ENCODE measurements at regions not wholly inside any gene's neighbourhood (a gene's known extent, or its start where the extent isn't known, plus 50 kb on each side); places are given as distances from the start of the nearest gene placed in this dataset.

DNA sequence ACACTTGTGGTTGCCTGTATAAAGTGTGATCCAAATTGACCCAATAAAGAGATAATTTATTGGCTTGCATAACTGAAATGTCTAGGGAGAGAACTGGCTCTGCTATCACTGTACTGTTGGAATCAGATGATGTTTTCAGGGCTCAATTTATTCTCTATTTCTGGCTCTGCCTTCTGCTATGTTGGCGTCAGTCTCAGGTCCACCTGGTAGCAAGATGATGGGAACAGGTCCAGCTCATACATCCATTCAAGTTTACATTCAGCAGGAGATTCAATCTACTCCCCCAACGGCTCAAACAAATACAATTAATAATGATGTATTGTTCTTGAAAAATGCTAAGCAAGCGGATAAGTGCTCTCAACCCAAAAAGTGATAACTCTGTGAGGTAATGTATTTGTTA is 297.7 kb upstream of the SYT4 start (continued):
- TF ChIP-seq, protein P1, sequence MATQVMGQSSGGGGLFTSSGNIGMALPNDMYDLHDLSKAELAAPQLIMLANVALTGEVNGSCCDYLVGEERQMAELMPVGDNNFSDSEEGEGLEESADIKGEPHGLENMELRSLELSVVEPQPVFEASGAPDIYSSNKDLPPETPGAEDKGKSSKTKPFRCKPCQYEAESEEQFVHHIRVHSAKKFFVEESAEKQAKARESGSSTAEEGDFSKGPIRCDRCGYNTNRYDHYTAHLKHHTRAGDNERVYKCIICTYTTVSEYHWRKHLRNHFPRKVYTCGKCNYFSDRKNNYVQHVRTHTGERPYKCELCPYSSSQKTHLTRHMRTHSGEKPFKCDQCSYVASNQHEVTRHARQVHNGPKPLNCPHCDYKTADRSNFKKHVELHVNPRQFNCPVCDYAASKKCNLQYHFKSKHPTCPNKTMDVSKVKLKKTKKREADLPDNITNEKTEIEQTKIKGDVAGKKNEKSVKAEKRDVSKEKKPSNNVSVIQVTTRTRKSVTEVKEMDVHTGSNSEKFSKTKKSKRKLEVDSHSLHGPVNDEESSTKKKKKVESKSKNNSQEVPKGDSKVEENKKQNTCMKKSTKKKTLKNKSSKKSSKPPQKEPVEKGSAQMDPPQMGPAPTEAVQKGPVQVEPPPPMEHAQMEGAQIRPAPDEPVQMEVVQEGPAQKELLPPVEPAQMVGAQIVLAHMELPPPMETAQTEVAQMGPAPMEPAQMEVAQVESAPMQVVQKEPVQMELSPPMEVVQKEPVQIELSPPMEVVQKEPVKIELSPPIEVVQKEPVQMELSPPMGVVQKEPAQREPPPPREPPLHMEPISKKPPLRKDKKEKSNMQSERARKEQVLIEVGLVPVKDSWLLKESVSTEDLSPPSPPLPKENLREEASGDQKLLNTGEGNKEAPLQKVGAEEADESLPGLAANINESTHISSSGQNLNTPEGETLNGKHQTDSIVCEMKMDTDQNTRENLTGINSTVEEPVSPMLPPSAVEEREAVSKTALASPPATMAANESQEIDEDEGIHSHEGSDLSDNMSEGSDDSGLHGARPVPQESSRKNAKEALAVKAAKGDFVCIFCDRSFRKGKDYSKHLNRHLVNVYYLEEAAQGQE (tag by site-specific recombination; IDR thresholded peaks at IDR 0.05), result no peak
- TF ChIP-seq KLF10 (tag by site-specific recombination; IDR thresholded peaks at IDR 0.05) (no peak), ZNF416 (tag by site-specific recombination; IDR thresholded peaks at IDR 0.05) (no peak), ZNF596 (tag by site-specific recombination; IDR thresholded peaks at IDR 0.05) (no peak), ZNF792 (tag by site-specific recombination; IDR thresholded peaks at IDR 0.05) (no peak), ZNF37A (tag by site-specific recombination; IDR thresholded peaks at IDR 0.05) (no peak), ZNF221 (tag by site-specific recombination; IDR thresholded peaks at IDR 0.05; ENCODE audit: borderline replicate concordance) (no peak), ZXDB (tag by site-specific recombination; IDR thresholded peaks at IDR 0.05) (no peak), ZNF112 (tag by site-specific recombination; IDR thresholded peaks at IDR 0.05) (no peak), ZNF626 (tag by site-specific recombination; IDR thresholded peaks at IDR 0.05) (no peak)
- TF ChIP-seq, protein P2, sequence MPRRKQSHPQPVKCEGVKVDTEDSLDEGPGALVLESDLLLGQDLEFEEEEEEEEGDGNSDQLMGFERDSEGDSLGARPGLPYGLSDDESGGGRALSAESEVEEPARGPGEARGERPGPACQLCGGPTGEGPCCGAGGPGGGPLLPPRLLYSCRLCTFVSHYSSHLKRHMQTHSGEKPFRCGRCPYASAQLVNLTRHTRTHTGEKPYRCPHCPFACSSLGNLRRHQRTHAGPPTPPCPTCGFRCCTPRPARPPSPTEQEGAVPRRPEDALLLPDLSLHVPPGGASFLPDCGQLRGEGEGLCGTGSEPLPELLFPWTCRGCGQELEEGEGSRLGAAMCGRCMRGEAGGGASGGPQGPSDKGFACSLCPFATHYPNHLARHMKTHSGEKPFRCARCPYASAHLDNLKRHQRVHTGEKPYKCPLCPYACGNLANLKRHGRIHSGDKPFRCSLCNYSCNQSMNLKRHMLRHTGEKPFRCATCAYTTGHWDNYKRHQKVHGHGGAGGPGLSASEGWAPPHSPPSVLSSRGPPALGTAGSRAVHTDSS (tag by site-specific recombination; IDR thresholded peaks at IDR 0.05), result no peak
- TF ChIP-seq, protein P3, sequence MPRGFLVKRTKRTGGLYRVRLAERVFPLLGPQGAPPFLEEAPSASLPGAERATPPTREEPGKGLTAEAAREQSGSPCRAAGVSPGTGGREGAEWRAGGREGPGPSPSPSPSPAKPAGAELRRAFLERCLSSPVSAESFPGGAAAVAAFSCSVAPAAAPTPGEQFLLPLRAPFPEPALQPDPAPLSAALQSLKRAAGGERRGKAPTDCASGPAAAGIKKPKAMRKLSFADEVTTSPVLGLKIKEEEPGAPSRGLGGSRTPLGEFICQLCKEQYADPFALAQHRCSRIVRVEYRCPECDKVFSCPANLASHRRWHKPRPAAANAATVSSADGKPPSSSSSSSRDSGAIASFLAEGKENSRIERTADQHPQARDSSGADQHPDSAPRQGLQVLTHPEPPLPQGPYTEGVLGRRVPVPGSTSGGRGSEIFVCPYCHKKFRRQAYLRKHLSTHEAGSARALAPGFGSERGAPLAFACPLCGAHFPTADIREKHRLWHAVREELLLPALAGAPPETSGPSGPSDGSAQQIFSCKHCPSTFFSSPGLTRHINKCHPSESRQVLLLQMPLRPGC (tag by site-specific recombination; IDR thresholded peaks at IDR 0.05), result no peak

DNA sequence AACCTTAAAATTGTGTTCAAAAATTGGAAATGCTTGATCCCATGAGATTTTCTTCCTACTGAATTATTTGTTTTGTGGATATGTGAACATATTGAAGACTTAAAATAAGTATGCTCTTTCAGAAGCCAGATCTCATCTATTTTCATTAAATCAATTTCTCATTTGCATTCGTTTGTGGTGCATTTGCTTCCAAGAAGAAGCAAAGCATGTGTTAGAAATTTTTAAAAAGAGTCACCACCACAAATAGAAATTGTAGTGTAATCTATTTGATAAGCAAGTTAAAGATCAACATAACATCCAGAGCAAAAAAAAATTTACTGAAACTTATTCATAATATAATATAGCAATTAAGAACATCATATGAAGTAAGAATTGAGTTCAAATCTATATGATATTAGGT is 300.9 kb upstream of the SYT4 start:
- Histone ChIP-seq H3K4me3 (ENCODE audit: low read depth, low read length) (no peak overlapping the region), H3K36me3 (ENCODE audit: control insufficient read depth in 2 of 2, insufficient read depth in 1 of 2, low read length in 2 of 2) (no peaks in the 10 kb centered on the region), H3K9me3 (ENCODE audit: control insufficient read depth, insufficient read depth, low read depth, low read length) (no peaks in the 10 kb centered on the region), H3K4me1 (ENCODE audit: control insufficient read depth, insufficient read depth, low read length) (no peaks in the 10 kb centered on the region), H3K27ac (ENCODE audit: extremely low read depth, low read depth, low read length) (no peak overlapping the region)
- TF ChIP-seq RBAK (tag by site-specific recombination; IDR thresholded peaks at IDR 0.05), result no peak
- TF ChIP-seq, protein P4, sequence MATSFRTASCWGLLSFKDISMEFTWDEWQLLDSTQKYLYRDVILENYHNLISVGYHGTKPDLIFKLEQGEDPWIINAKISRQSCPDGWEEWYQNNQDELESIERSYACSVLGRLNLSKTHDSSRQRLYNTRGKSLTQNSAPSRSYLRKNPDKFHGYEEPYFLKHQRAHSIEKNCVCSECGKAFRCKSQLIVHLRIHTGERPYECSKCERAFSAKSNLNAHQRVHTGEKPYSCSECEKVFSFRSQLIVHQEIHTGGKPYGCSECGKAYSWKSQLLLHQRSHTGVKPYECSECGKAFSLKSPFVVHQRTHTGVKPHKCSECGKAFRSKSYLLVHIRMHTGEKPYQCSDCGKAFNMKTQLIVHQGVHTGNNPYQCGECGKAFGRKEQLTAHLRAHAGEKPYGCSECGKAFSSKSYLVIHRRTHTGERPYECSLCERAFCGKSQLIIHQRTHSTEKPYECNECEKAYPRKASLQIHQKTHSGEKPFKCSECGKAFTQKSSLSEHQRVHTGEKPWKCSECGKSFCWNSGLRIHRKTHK (tag by site-specific recombination; IDR thresholded peaks at IDR 0.05), result no peak
- TF ChIP-seq ZNF223 (tag by site-specific recombination; IDR thresholded peaks at IDR 0.05), result no peak
- TF ChIP-seq ZNF423 (tag by site-specific recombination; IDR thresholded peaks at IDR 0.05), result no peak
- no peak for TF ChIP-seq ZNF785 (tag by site-specific recombination; IDR thresholded peaks at IDR 0.05)
- no peak for TF ChIP-seq ZBTB48 (tag by site-specific recombination; IDR thresholded peaks at IDR 0.05)
- TF ChIP-seq ZNF629 (tag by site-specific recombination; IDR thresholded peaks at IDR 0.05), result no peak
- TF ChIP-seq ZNF426 (tag by site-specific recombination; IDR thresholded peaks at IDR 0.05), result no peak
- no peak for TF ChIP-seq ZBTB7A (tag by site-specific recombination; IDR thresholded peaks at IDR 0.05; ENCODE audit: low read depth)
- TF ChIP-seq ZNF660 (tag by site-specific recombination; IDR thresholded peaks at IDR 0.05), result no peak
- no peak for TF ChIP-seq ZNF416 (tag by site-specific recombination; IDR thresholded peaks at IDR 0.05)
- TF ChIP-seq ZNF211 (tag by site-specific recombination; IDR thresholded peaks at IDR 0.05; ENCODE audit: low read depth), result no peak
- TF ChIP-seq, protein P5, sequence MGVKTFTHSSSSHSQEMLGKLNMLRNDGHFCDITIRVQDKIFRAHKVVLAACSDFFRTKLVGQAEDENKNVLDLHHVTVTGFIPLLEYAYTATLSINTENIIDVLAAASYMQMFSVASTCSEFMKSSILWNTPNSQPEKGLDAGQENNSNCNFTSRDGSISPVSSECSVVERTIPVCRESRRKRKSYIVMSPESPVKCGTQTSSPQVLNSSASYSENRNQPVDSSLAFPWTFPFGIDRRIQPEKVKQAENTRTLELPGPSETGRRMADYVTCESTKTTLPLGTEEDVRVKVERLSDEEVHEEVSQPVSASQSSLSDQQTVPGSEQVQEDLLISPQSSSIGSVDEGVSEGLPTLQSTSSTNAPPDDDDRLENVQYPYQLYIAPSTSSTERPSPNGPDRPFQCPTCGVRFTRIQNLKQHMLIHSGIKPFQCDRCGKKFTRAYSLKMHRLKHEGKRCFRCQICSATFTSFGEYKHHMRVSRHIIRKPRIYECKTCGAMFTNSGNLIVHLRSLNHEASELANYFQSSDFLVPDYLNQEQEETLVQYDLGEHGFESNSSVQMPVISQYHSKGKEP (tag by site-specific recombination; IDR thresholded peaks at IDR 0.05), result no peak
- TF ChIP-seq ZNF843 (tag by site-specific recombination; IDR thresholded peaks at IDR 0.05), result no peak
- no peak for TF ChIP-seq ZNF202 (tag by site-specific recombination; IDR thresholded peaks at IDR 0.05; ENCODE audit: borderline replicate concordance)
- ChIA-PET POLR2A (no interaction called here), CTCF (interaction anchor here (1.4 to 1.5 kb wide), 2 partner anchors 9 to 10 kb away, joined by 4 to 6 read pairs; no protein-coding TSS in a partner anchor)

Measured in HEK293 (cell line).